K562 (cell line): ENCODE measurements at regions not wholly inside any gene's neighbourhood (a gene's known extent, or its start where the extent isn't known, plus 50 kb on each side); places are given as distances from the start of the nearest gene placed in this dataset.

Experiments used
- ATAC-seq: fragments of 200-7000 bp; cut with Tn5 transposase; 3 replicates; pipeline ENCODE4 v1.9.1; 2020; ENCODE audit warnings: moderate library complexity
- BruUV-seq: library from RNA; stranded (reverse); fragments of 400-500 nt; replicated peaks from 2 replicates; lab custom pipeline; 2021; lab: Mats Ljungman, UMichigan
- CTCF ChIA-PET: fragments of 300-600 bp; formaldehyde crosslinking; extraction: SDS; loops from one replicate; lab custom pipeline; 2021; ENCODE audit warnings: low intra/inter-chr PET ratio; lab: Yijun Ruan, JAX
- POLR2A ChIA-PET: fragments of 300-600, 350-650 bp; sonication (Branson Sonifier 250); formaldehyde crosslinking; extraction: SDS; loops from one replicate; lab custom pipeline; 2021; ENCODE audit warnings: antibody characterized with exemption, inconsistent platforms; lab: Yijun Ruan, JAX
- DNase-seq, 4 experiments: peaks; one replicate each; pipeline versions ENCODE4 v3.0.0 to v3.0.0-alpha.2; 2011 to 2018; ENCODE audit warnings: low spot score in 3 of 4, mixed read lengths in 3 of 4; ENCODE audit errors: extremely low read depth in 1 of 4
- FAIRE-seq: peaks from 2 replicates; lab custom pipeline; 2011; peaks lifted over from hg19 to GRCh38; lab: Jason Lieb, UNC
- H2AFZ ChIP-seq: 2 replicates; pipeline ENCODE4 v1.6.0; 2011; ENCODE audit warnings: low read depth, low read length, control low read depth, inconsistent platforms
- H3K27ac ChIP-seq: fragments of 200-600 bp; 3 replicates; pipeline ENCODE4 v1.8.0; 2011; ENCODE audit warnings: low read depth, mild to moderate bottlenecking, control low read depth, inconsistent platforms, low read length, moderate library complexity, mixed read lengths; ENCODE audit errors: extremely low read depth
- H3K27me3 ChIP-seq, 2 experiments: fragments of 300-600 bp in 1 of 2; 2 replicates in 1 of 2; 3 replicates in 1 of 2; pipeline versions ENCODE4 v1.6.0 to v1.8.0; 2011; ENCODE audit warnings: inconsistent platforms in 2 of 2, low read length in 2 of 2, mild to moderate bottlenecking in 1 of 2, mixed read lengths in 1 of 2, moderate library complexity in 1 of 2; ENCODE audit not compliant: control insufficient read depth in 2 of 2, insufficient read depth in 2 of 2
- H3K36me3 ChIP-seq: fragments of 300-600 bp; 3 replicates; pipeline ENCODE4 v1.8.0; 2011; ENCODE audit warnings: mild to moderate bottlenecking, low read length, inconsistent platforms; ENCODE audit not compliant: control insufficient read depth, insufficient read depth
- H3K4me1 ChIP-seq, 2 experiments: fragments of 200-600 bp in 1 of 2; replicated peaks in 1 of 2; 2 replicates in 1 of 2; 3 replicates in 1 of 2; pipeline versions ENCODE4 v1.5.1 to v1.8.0; 2011; ENCODE audit warnings: inconsistent platforms in 2 of 2, low read length in 2 of 2, mild to moderate bottlenecking in 1 of 2, mixed read lengths in 1 of 2, moderate library complexity in 1 of 2; ENCODE audit not compliant: control insufficient read depth in 2 of 2, insufficient read depth in 2 of 2
- H3K4me2 ChIP-seq: 2 replicates; pipeline ENCODE4 v1.6.1; 2011; ENCODE audit warnings: low read length, control low read depth, inconsistent platforms, mixed read lengths; ENCODE audit not compliant: insufficient read depth
- H3K4me3 ChIP-seq: fragments of 200-600 bp; sonication (generic), shearing (Covaris generic); 2 replicates; pipeline ENCODE4 v1.5.1; 2016; ENCODE audit warnings: control low read depth, inconsistent platforms
- H3K79me2 ChIP-seq: fragments of 200-600 bp; 3 replicates; pipeline ENCODE4 v1.8.0; 2011; ENCODE audit warnings: low read length, inconsistent platforms; ENCODE audit not compliant: control insufficient read depth, insufficient read depth
- H3K9ac ChIP-seq, 2 experiments: 2 replicates each; pipeline versions ENCODE4 v1.6.0 to v1.6.1; 2011; ENCODE audit warnings: low read depth in 2 of 2, low read length in 2 of 2, control low read depth in 1 of 2, inconsistent platforms in 1 of 2, mild to moderate bottlenecking in 1 of 2, mixed read lengths in 1 of 2; ENCODE audit not compliant: insufficient read depth in 1 of 2
- H3K9me1 ChIP-seq: one replicate; pipeline ENCODE4 v1.6.0; 2011; ENCODE audit warnings: inconsistent platforms, mild to moderate bottlenecking, low read length, moderate library complexity; ENCODE audit not compliant: control insufficient read depth, insufficient read depth
- H3K9me3 ChIP-seq: replicated peaks from 2 replicates; pipeline ENCODE4 v1.5.1; 2011; ENCODE audit warnings: low read depth, low read length, inconsistent platforms; ENCODE audit not compliant: control insufficient read depth, insufficient read depth
- H4K20me1 ChIP-seq: replicated peaks from 2 replicates; pipeline ENCODE4 v1.6.1; 2011; ENCODE audit warnings: low read length, inconsistent platforms, mixed read lengths; ENCODE audit not compliant: control insufficient read depth, insufficient read depth
- ERF ChIP-seq: fragments of 450-650 bp; formaldehyde crosslinking; IDR thresholded peaks from 2 replicates; pipeline ENCODE4 v1.4.0; 2020; ENCODE audit warnings: mild to moderate bottlenecking, mixed read lengths
- MTA2 ChIP-seq: fragments of 450-650 bp; IDR thresholded peaks from 2 replicates; pipeline ENCODE4 v1.6.1; 2016; ENCODE audit warnings: low read depth
- PCBP1 ChIP-seq: fragments of 200-400 bp; formaldehyde crosslinking; IDR thresholded peaks from 2 replicates; pipeline ENCODE4 v1.6.1; 2018; ENCODE audit warnings: mild to moderate bottlenecking, low read depth, low read length; ENCODE audit not compliant: poor library complexity, severe bottlenecking
- RHOXF2B ChIP-seq: fragments of 250-450 bp; sonication (Bioruptor Pico); conservative IDR thresholded peaks from 2 replicates; pipeline ENCODE4 v1.5.1; 2021
- SRSF1 ChIP-seq: fragments of 200-400 bp; formaldehyde crosslinking; IDR thresholded peaks from 2 replicates; pipeline ENCODE4 v1.6.1; 2017; ENCODE audit warnings: mild to moderate bottlenecking, low read depth, low read length, moderate library complexity
- TBL1XR1 ChIP-seq, 2 experiments: IDR thresholded peaks; 2 replicates each; pipeline ENCODE4 v1.6.1; 2012; ENCODE audit warnings: improper control_type of control experiment in 2 of 2, low read length in 2 of 2, mild to moderate bottlenecking in 1 of 2
- THRA ChIP-seq: fragments of 450-650 bp; IDR thresholded peaks from 2 replicates; pipeline ENCODE4 v1.6.1; 2017; ENCODE audit warnings: mild to moderate bottlenecking, moderate library complexity
- ZBTB7A ChIP-seq: IDR thresholded peaks from 2 replicates; pipeline ENCODE4 v1.6.1; 2011; ENCODE audit warnings: low read depth, mild to moderate bottlenecking, low read length, moderate library complexity, borderline replicate concordance; ENCODE audit not compliant: control insufficient read depth
- ZNF436 ChIP-seq: fragments of 250-450, 450-650 bp; sonication (Bioruptor Pico); formaldehyde crosslinking; IDR thresholded peaks from 2 replicates; pipeline ENCODE4 v1.7.0; 2020; ENCODE audit warnings: mild to moderate bottlenecking
- ZNF518B ChIP-seq: fragments of 250-450 bp; sonication (Bioruptor Pico); IDR thresholded peaks from 2 replicates; pipeline ENCODE4 v1.5.0; 2021; ENCODE audit warnings: mild to moderate bottlenecking, moderate library complexity
- WGBS: fragments of 100-300 bp; shearing (Covaris generic); methylation state at CpG from one replicate; pipeline ENCODE4 v1.1.6; 2016; ENCODE audit warnings: low coverage, mixed read lengths; ENCODE audit not compliant: insufficient coverage; ENCODE audit errors: missing lambda C conversion rate; 5-methylcytosine and 5-hydroxymethylcytosine counted together
- in situ Hi-C: fragments of 300-500 bp; cut with MboI; formaldehyde crosslinking; loops from 4 replicates; pipeline ENCODE4 v1.15.0; 2018; ENCODE audit warnings: inconsistent platforms, mixed read lengths
- intact Hi-C: fragments of 100-400 bp; cut with micrococcal nuclease; formaldehyde crosslinking; loops from 2 replicates; pipeline ENCODE4 v1.14.2; 2022

GRCh38 chr5:88391991-88392390 lies 123.3 kb upstream of the TMEM161B start:
- in situ Hi-C loops (no loop called here), intact Hi-C loops (no loop called here)
- ChIA-PET CTCF (no interaction called here), POLR2A (interaction anchor here (0.6 kb wide), 1 partner anchor 1448 kb away, joined by 3 read pairs; no protein-coding TSS in a partner anchor)
- no TSS peak for BruUV-seq
- ATAC-seq (no peak), FAIRE-seq (no peak), DNase-seq (no peak)
- Histone ChIP-seq H3K9me1 (no peaks in the 10 kb centered on the region), H3K27ac (no peak overlapping the region), H3K4me3 (no peak overlapping the region), H2AFZ (no peak overlapping the region), H3K9ac (no peak overlapping the region), H3K27me3 (no peaks in the 10 kb centered on the region), H3K4me1 (no peaks in the 10 kb centered on the region; a peak in 1 of 5 replicates), H3K36me3 (no peaks in the 10 kb centered on the region), H3K4me2 (no peak overlapping the region), H4K20me1 (no peaks in the 10 kb centered on the region), H3K79me2 (no peaks in the 10 kb centered on the region), H3K9me3 (no peaks in the 10 kb centered on the region)
- WGBS = 4% methylated on average over 3 of the region's 3 CpGs
- no peak for TF ChIP-seq TBL1XR1 (IDR thresholded peaks at IDR 0.05; ENCODE audit: low read length in 2 of 2)

- H4K20me1 ChIP-seq = no peaks in the 10 kb centered on the region
- no peaks in the 10 kb centered on the region for H3K9me1 ChIP-seq
- no TSS peak for BruUV-seq
- H3K4me3 ChIP-seq = no peak overlapping the region
- no peaks in the 10 kb centered on the region for H3K36me3 ChIP-seq
- H3K9me3 ChIP-seq = no peaks in the 10 kb centered on the region
- H3K9ac ChIP-seq = no peak overlapping the region
- ChIA-PET CTCF (no interaction called here), POLR2A (no interaction called here)
- no peaks in the 10 kb centered on the region; a peak in 1 of 5 replicates for H3K4me1 ChIP-seq
- 9% methylated on average over 8 of the region's 8 CpGs for WGBS
- intact Hi-C loops = no loop called here
- no peak overlapping the region for H3K27ac ChIP-seq
- no peaks in the 10 kb centered on the region for H3K27me3 ChIP-seq
- DNase-seq = no peak
- no peak overlapping the region for H3K4me2 ChIP-seq
- TF ChIP-seq PCBP1 = no peak
- no peak for TF ChIP-seq ZBTB7A
- no peak for TF ChIP-seq MTA2
- no peak for TF ChIP-seq RHOXF2B (CRISPR knock-in tag)
- no peak for TF ChIP-seq ERF (CRISPR knock-in tag)
- TF ChIP-seq ZNF518B (CRISPR knock-in tag) = no peak
- no peak for TF ChIP-seq THRA
- no peak for TF ChIP-seq ZNF436 (CRISPR knock-in tag)
- TF ChIP-seq SRSF1 = no peak
- no peak for FAIRE-seq
- ATAC-seq = no peak
- H2AFZ ChIP-seq = no peak overlapping the region
- no peaks in the 10 kb centered on the region for H3K79me2 ChIP-seq
- in situ Hi-C loops = no loop called here
Observed at GRCh38 chr5:88391116-88391515, 122.5 kb upstream of the TMEM161B start.
